ENCODE measurements at regions not wholly inside any gene's neighbourhood (a gene's known extent, or its start where the extent isn't known, plus 50 kb on each side); places are given as distances from the start of the nearest gene placed in this dataset.
A peak's percentile ranks its signal among the peaks of the same experiment; 100 is the strongest.
"Not testable (repeated sequence)": the region's sequence is repeated elsewhere in the genome, so short reads cannot be mapped to it uniquely, and the experiment has no call there.

DNA sequence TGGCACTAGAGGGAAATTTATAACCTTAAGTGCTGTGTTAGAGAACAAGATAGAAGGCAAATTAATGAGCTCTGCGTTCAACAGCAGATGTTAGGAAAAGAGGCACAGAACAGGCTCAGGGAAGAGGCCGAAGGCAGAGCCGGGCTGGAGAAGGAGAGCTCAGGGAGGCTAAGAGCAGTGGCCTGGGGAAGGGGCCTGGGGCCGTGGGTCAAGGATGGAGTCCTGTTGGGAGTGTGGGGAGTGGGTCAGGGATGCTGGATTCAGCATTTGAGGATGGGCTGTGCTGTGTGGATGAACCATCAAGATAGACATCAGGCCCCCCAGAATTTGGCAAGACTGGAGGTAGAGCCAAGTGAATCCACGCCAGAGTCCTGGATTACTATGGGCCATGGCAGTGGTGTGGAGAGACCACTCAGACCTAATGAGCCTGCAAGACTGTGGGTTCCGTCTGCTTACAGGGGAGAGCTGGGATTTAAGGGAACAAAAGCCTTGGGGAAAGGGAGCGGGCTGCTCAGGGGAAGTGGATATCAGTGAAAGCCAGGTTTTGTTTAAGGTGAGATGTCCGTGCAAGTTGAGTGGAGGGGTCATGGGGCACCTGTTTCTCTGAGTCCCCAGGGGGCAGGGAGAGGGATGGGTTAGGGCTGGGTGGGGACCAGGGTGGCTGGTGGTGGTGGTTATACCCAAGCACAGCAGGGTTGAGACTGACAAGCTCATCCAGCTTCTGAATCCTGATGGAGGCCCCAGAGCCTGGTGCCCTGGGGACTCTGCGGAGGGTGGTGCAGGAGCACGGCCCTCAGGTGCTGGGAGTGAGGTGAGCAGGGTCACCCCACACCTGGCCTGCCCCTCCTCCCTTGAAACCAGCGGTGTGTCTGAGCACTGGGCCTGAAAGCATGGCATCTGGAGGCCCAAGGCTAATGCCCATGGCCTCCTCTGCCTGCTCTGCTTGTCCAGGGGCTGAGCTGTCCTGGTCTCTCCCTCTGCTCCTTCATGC is 101.7 kb downstream of the BMS1 start:
- no peak for DNase-seq

DNA sequence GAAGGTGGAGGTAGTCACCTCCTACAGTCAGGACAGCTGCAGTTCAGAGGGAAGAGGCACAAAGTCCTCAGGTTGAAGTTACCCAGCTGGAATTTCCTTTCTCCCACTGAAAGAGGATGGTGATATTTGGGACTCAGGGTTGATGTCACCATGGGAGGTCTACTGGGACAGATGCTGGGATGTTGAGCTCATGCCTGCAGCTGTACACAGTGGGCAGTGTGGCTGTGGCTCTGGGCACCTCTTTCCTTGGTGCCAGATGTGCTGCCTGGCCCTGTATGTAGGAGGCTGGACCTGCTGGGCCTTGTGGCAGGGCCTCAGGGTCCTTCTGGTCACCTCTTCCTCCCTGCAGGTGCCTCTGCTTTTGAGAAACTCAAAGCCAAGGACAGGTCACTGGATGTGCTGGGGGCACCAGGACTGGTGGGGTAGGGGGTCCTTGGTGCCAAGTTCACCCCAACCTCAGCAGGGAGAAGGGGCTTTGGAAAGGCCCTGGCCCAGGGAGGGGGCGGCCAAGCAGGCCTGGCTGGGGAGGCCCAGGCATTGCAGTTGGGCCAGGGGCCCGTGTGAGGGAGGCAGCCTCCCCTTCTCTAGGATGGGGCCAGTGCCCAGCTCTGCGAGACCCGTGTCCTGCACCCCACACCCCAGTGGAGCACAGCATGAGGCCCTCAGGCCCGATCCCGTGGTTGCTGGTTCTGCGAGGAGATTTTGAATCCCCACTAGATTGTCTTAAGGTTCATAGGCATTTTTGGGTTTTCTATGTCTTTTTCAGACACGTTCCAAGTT is 103.1 kb downstream of the BMS1 start:
- no peak for DNase-seq

GRCh38 chr10:42887734-42888503 is 105.3 kb downstream of the BMS1 start:
- no peak for DNase-seq

DNA sequence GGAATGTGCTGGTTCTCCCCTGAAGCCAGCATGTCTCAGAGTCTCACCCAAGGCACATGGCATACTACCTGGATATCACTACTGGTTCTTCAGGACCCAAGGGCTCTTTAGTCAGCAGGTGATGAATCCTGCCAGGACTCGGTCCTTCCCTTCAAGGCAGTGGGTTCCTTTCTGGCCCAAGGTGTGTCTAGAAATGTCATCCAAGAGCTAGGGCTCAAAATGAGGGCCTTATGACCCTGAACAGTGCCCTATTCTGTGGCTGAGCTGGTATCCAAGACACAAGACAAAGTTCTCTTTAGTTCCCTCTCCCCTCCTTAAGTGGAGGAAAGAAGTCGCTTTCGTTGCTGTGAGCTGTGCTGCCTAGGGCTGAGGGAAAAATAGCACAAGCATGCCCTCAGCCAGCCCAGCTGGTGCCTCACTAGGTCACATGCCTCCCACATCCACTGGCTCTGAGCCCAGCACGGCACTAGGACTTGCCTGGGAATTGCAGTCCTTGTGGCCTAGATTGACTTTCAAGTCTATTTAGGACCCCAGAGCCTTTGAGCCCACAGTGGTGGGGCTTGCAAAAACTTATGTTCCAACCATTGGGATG is 106.0 kb downstream of the BMS1 start:
- peak; percentile 8 for DNase-seq

GRCh38 chr10:42896735-42897134 is 114.1 kb downstream of the BMS1 start:
- no peak for DNase-seq

DNA sequence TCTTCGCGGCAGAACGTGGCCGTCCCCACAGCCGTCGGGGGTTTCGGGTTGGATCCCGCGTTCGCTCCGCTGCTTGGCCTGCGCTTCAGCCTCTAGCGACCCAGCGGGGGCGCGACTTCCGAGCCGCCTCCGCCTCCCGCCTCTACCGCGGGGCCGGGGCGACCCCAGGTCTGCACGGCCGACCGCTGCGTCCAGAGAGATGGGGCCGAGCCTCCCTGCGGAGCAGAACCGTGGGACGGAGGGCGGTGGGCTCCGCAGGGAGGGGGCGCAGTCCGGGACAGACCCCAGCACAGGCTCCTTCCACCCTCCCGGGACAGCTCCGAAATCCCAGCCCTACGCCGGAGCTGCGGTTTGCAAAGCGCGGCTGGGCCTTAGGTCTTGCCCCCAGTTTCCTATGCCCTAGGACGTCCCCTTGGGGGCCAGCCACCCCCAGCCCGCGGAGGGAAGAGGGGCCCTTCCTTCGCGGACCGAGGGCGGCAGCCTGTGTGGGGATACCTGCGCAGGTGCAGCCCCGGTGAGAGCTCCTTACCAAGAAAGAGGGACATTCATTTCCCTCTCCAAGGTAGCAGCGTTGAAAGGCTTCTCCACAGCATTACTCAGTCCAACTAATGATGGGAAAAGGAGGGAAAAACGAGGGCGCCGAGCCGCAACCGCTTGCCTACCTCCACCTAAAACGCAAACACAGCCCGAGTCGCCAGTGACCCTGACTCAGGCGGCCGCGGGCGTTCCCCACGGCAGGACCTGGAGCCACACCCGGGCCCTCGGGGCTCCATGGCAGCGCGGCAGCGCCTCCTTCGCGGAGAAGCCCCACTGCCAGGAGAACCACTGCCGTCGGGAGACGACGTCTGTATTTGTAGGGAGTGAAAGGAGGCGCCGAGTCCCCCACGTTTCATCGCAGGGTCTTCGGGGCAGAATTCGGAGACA is 115.7 kb downstream of the BMS1 start:
- DNase-seq: no peak

DNA sequence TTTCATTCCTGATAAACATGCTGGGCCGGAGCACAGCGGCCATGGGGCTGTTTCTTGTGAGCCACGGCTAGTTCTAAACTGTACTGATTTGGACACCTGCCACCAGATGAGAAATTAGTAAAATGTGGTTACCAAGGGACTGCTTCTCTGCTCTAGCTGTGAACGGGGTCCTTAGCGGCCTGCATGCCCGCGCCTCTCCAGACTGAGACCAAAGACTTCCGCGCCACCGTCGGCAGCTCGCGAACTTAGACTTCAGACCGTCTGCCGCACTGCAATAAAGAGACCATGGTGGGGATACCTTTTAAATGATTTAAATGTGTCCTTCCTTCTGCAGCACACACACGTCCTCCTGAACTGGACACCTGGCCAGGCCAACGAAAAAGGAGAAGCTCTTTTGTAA is 116.4 kb downstream of the BMS1 start:
- DNase-seq: no peak

- DNase-seq: not testable (repeated sequence)
Observed at GRCh38 chr10:42900346-42900745, 117.8 kb downstream of the BMS1 start.

GRCh38 chr10:42911359-42911758 is 128.8 kb downstream of the BMS1 start:
- DNase-seq: no peak

DNA sequence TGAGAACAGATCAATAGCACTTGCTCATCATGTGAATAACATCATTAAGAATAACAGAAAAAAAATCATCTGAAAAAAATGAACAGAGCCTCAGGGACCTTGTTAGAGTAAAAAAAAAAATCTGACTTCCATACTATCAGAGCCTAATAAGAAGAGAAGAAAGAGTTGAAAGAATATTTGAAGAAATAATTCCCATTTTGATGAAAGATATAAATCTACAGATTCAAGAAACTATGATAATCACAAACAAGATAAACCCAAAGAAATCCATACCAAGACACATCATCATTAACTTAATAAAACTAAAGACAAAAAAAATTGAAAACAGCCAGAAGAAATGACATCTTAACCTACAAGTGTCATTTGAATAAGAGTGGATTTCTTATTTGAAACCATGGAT is 134.4 kb downstream of the BMS1 start:
- DNase-seq: no peak

DNA sequence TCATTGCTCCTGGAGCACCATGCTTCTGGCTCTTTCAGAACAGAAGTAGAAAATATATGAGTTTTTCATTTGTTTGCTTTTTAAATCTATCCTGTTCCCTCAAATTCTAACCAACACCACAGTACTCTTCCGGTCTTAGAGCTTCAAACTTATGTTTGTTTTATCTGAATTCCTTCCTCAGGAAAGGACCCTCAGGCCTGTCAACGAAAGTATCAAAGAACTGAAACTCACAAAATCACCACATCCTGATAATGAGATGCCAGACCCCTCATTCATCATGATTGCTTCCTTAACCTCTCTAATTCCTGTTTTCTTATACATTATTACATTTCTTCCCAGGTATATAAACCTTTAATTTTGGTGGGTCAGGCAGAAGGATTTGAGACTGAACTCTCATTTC is 135.2 kb downstream of the BMS1 start:
- DNase-seq: no peak

DNA sequence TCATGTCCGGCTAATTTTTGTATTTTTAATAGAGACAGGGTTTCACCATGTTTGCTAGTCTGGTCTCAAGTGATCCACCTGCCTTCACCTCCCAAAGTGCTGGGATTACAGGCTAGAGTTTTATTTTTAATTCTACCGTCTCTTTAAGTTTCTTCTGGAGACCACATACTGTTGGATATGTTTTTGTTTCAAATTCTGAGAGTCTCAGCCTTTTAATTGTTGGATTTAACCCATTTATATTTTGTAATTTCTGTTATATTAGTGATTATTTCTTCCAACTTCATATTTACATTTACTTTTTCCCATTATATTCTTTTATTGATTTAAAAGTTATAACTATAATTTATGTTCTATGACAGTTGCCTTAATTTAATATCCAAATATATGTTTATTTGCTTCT is 139.4 kb downstream of the BMS1 start:
- no peak for DNase-seq

DNA sequence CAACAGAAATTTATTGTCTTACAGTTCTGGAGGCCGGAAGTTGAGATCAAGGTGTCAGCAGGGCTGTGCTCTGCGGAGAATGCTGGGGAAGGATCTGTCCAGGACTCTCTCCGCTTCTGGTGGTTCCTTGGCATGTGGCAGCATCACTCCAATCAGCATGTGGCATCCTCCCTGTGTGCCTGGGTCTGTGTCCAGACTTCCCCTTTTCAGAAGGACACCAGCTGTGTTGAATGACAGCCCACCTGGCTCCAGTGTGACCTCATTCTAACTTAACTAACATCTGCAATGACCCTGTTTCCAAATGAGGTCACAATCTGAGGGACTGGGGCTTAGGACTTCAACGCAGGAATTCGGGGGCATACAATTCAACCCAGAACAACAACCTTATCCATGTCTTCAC is 141.9 kb downstream of the BMS1 start:
- no peak for DNase-seq

DNA sequence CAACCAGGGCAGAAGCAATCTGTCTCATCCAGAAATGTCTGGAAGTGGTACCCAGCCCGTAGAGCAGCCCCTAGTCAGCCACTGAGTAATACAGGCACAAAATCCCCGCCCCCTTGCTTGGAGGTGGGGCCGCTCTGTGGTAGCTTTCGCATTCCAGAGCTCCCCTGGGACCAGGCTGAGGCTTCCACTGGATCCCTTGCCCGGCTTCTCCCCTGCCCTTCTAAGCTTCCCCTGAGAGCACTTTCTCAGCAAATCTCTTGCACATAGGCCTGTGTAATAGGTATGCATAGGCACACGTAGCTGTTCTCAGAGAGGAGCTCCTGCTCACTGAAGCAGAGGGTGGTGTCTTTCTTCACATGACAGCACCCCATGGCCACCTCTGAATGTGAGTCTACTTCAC is 144.2 kb downstream of the BMS1 start:
- no peak for DNase-seq

- DNase-seq: no peak
Observed at GRCh38 chr10:42928064-42928463, 145.5 kb downstream of the BMS1 start.

DNA sequence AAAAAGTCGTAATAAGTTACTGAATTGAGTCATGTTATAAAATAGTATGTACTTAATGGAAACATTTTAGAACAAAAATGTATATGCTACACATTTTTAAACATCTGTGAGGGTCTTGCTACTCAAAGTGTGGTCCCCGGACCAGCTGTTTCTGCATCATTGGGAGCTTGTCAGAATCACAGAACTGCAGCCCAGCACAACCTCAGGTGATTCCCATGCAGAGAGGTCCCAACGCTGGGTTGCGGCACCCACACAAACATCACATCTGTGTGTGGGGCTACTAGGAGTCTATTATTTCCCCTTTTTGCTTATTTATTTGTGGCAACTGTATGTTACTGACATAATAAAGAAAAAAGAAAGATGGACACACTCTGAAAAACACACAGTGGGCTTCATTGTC is 146.6 kb downstream of the BMS1 start:
- no peak for DNase-seq

- DNase-seq: peak; percentile 96
Observed at GRCh38 chr10:42929993-42930392, 146.9 kb upstream of the RET start.

GRCh38 chr10:42930516-42931192 is 146.2 kb upstream of the RET start:
- peak; percentile 35 for DNase-seq

DNA sequence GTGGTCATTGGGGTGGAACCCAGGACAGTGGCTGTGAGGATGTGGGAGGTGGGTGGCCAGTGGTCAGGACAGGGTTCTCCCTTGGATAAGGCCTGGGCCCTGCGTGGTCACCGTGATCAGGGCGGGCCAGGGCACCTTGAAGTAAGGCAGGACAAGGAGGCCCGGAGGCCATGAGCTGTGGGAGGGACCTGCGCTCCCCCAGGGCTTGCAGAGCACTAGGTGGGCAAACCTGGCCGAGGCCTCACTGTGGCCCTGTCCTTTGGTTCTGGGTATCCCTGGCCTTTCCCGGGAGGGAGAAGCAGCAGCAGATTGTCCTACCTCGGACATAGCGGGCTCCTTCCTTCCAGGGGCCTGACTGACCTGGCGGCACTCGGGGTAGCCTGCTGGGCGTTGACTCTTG is 144.8 kb upstream of the RET start:
- DNase-seq: no peak

DNA sequence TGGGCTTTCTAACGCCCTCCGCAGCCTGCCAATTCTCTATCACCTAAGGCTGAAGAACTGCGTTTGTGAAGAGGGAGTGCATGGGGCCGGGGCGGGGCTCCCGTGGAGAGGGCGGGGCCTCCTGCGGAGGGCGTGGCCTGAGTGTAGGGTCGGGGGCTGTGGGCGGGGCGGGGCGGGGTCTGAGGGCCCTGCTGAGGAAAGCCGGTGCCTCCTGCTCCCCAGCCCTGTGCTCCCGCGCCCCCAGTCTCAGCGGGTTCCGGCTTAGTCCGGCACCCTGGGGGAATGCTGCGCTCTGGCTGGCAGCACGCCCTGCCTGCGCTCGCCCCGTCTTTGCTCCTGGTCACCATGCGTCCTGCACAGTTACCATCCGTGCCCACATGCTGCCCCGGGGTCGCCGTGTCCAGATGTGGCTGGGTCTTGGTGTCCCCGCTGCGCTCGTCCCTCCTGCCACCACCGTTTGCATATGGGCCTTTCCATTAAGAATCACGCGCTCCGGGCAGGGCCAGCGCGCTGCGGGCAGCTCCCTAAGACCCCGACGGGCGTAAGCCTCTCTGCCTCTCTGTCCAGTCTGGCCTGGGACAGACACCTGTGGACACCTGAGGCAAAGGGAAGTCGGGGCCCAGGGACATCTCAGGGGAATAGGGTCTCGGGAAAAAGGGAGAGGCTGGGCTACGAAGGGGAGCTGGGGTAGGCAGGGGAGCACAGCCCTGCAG is 144.0 kb upstream of the RET start:
- DNase-seq: peak; percentile 45
